ENCODE measurements at regions not wholly inside any gene's neighbourhood (a gene's known extent, or its start where the extent isn't known, plus 50 kb on each side); places are given as distances from the start of the nearest gene placed in this dataset.

DNA sequence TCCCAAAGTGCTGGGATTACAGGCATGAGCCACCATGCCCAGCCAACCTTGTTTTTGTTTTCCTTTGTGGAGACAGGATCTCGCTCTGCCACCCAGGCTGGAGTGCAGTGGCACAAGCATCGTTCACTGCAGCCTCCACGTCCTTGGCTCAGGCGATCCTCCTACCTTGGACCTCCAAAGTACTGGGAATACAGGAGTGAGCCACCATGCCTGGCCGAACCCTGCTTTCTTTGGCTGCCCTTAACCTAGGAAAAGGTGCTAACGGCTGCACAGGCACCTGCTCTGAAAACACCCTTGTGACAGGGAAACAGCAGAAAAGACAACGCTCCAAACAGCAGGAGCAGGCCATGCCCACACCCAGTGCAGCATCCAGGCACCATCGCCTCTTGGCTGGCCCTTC, 71.9 kb downstream of the OAT start:
- no peak for DNase-seq (ENCODE audit: low read depth in 2 of 3, low spot score in 2 of 3)

GRCh38 chr10:124345521-124345920, 73.2 kb downstream of the OAT start:
- no peak for DNase-seq (ENCODE audit: low read depth in 2 of 3, low spot score in 2 of 3)

- no peak for DNase-seq (ENCODE audit: low read depth in 2 of 3, low spot score in 2 of 3)
Observed at GRCh38 chr10:124344931-124345330, 73.8 kb downstream of the OAT start.

- DNase-seq (ENCODE audit: low read depth in 2 of 3, low spot score in 2 of 3): no peak
Observed at GRCh38 chr10:124344266-124344590, 74.5 kb downstream of the OAT start.

- DNase-seq (ENCODE audit: low read depth in 2 of 3, low spot score in 2 of 3): no peak
Observed at GRCh38 chr10:124343351-124344265, 75.1 kb downstream of the OAT start.

DNA sequence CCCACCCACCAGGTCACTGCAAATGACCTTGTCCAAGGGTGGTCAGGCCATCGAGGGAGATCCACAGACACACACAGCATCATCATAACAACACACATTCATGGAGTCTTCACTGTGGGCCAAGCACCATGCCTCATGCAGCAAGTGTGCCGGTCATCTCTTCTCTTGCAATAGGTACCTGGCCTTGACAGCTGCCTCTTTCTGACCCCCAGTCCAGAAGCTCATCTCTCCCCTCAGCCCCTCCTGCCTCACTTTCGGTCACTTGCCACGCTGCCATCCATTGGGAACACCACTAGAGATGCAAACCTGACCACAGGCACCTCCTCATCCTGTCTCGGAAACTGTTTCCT, 75.9 kb downstream of the OAT start:
- no peak for DNase-seq (ENCODE audit: low read depth in 2 of 3, low spot score in 2 of 3)

DNA sequence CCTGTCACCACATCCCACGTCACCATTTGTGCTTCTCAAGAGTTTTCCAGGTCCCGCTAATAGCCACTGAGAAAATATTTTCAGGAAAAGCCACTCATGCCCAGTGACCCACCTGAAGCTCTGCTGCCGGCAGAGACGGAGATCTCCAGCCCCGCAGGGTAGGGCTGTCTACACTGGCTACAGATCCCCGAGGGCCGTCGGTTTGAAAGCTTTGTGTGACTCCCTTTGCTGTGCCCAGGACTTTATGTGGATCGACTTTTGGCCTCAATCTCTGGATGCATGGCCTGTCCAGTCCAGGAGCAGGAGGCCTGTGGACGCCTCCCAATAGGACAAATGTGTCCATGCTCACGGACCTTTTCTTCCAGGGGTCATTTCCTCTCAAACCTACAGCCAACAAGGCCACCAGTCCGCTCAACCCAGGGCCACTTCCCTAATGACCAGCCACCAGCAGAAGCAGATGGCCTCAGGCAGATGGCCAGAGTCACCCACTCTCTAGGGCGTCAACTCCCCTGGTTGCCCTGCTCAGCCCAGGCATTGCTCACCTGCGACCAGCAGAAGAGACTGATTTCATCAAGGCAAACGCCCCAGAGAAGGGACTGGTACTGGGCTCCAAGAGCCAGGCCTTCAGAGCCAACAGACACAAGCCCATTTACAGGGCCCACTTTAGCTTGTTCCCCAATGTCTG, 76.4 kb downstream of the OAT start:
- no peak for DNase-seq (ENCODE audit: low read depth in 2 of 3, low spot score in 2 of 3)

DNA sequence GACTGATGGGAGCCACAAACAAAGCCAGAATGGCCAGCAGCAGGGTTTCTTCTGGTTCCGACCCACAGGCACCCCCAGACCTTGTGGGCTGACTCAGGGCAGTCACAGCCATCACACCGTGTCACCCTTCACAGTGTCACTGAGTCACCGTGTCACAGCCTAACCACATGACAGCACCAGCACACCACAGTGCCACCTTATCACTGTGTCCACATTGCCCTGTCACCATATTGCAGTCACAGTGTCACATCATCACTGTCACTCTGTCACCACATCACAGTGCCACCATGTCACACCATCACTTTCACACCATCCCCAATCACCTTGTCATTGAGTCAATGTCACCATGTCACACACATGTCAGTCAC, 77.0 kb downstream of the OAT start:
- DNase-seq (ENCODE audit: low read depth in 2 of 3, low spot score in 2 of 3): no peak

GRCh38 chr10:124340033-124340760, 78.5 kb downstream of the OAT start:
- no peak for DNase-seq (ENCODE audit: low read depth in 2 of 3, low spot score in 2 of 3)

DNA sequence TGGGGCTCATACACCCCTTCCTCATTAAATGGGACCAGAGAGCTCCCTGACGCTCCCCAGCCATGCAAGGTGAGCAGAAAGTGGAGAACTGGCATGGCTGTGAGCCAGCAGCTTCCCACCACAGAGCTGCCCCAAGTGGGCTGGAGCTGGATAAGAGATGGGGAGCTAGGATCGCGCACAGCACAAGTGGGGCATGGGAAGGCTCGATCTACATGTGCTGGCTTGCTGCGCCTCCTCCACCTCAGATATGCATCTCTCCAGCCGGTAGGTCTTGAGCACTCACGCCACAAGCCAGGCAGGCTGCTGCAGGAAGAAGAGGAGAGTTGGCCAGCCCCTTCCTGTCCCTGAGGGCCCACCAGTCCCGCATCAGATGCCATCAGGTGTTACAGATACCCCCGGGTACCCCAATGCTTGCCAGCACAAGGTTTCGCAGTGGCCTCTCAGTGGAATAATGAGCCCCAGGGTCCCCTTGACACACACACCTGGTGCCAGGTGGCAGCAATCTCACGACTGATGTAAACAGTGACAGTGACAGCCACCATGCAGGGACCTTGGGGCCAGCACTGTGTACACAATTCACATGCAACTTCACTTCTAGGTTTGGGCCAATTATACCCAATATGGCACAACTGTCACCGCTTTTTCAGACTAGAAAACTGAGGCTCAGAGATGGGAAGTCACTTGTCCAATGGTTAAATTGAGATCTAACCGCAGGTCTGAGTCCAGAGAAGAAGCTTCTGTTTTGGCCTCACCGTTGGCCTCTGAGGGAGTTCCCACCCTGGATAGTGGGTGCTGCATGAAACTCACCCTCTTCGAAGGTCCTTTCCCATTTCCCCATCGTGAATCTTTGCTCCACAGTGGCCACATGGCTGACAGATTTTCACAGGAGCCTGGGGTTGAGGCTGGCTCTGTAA, 79.3 kb downstream of the OAT start:
- DNase-seq (ENCODE audit: low read depth in 2 of 3, low spot score in 2 of 3): no peak

DNA sequence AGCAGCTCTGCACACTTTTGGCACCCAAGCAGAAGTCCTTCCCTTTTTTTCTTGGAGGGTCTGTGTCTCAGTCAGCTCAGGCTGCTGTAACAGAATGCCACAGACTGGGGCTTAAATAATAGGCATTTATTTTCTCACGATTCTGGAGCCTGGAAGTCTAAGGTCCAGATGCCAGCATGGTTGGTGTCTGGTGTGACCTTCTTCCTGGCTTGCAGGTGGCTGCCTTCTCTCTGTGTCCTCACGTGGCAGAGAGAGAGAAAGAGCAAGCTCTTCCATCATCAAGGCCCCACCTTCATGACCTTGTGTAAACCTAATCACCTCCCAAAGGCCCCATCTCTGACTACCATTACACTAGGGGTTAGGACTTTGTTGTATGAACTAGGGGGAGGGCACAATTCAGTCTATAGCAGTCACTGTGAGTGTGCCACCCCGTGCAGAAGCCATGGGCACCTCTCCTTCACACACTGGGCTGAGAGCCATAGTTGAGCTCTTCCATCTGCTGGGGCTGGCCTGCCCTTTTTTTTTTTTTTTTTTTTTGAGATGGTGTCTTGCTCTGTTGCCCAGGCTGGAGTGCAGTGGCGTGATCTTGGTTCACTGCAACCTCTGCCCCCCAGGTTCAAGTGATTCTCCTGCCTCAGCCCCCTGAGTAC, 80.3 kb downstream of the OAT start:
- DNase-seq (ENCODE audit: low read depth in 2 of 3, low spot score in 2 of 3): no peak

GRCh38 chr10:124336186-124336585, 82.5 kb downstream of the OAT start:
- DNase-seq (ENCODE audit: low read depth in 2 of 3, low spot score in 2 of 3): no peak

- DNase-seq (ENCODE audit: low read depth in 2 of 3, low spot score in 2 of 3): no peak
Observed at GRCh38 chr10:124333931-124334330, 84.8 kb downstream of the OAT start.

GRCh38 chr10:124332426-124332825, 86.3 kb downstream of the OAT start:
- no peak for DNase-seq (ENCODE audit: low read depth in 2 of 3, low spot score in 2 of 3)

DNA sequence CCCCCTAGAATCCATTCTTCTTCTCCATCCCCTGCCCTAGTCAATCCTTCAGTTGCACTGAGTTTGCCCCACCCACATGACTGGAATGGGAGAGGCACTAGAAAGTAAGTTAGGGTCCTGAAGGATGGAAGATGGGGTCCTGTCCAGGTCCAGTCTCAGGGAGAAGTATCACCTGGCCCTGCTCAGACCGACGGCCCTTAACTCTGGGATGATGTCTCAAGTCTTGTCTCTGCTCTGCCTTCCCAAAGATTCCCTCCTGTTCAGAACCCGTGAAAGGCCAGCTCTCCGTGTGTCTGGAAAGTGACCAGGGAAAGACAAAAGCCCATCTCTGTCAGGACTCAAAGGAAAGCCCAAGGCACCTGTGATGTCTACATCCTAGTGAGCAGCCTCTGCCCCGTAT, 88.8 kb downstream of the OAT start:
- no peak for DNase-seq (ENCODE audit: low read depth in 2 of 3, low spot score in 2 of 3)

DNA sequence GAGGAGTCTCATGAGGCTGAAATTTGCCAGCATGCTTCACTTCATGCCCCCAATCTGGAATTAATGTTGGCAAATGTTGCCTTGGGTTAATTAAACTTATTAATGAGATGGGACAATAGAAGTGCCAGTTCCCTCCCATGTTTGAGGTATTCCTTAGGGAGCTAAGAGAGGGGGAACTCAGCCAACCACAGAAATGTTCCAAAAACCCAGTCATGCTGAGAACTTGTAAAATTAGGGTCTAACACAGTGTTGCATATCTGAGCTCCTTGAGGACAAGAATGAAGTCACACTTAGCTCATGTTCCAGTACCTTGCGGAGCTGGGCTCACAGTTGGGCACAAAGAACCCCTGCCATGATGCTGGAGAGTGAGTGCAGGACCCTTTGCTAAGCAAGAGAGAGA, 89.4 kb downstream of the OAT start:
- no peak for DNase-seq (ENCODE audit: low read depth in 2 of 3, low spot score in 2 of 3)

- DNase-seq (ENCODE audit: low read depth in 2 of 3, low spot score in 2 of 3): no peak
Observed at GRCh38 chr10:124328477-124329220, 90.1 kb downstream of the OAT start.

DNA sequence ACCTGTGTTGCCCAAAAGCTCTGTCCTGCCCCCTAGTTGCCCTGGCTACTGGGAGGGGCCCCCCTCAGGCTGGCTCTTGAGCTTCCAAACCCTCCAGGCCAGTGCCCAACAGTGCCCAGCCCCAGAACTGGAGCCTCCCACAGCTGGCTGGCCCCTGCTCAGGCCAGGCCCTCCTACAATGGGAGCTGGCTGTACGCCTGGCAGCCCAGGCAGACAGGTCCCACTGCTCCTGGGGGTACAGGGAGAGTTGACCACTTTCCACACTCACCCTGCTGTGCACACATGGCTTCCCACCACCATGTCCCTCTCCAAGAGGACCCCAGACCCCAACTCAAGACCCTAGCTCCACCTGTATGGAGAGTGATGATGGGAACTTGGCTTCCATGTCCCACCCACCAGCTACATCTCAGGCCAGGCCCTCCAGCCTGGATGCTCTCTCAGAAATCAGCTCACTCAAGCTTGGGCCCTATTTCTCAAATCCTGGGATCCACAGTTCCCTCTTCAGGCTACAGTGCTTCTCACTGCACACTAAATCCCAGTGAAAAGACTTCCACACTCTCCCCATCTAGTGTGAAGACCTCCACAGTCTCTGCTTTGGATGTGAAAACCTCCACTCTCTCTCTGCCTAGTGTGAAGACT, 92.6 kb downstream of the OAT start:
- no peak for DNase-seq (ENCODE audit: low read depth in 2 of 3, low spot score in 2 of 3)

DNA sequence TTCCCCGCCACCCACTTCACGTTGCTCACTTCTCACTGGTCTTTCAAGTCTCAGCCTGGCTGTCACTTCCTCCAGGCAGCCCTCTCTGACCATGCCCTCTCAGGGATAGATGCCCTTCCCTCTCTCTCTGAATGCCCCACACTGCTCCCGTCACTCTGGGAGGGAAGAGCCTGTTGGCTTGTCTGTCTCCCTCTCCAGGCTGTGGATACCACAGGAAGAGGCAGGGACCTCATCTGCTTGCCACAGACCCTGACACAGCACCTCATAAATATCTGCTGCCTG, 93.1 kb downstream of the OAT start:
- no peak for DNase-seq (ENCODE audit: low read depth in 2 of 3, low spot score in 2 of 3)
